H1 (cell line): ENCODE measurements at regions not wholly inside any gene's neighbourhood (a gene's known extent, or its start where the extent isn't known, plus 50 kb on each side); places are given as distances from the start of the nearest gene placed in this dataset.

Experiments used
- CTCF ChIP-seq, 3 experiments: IDR thresholded peaks; 1 replicate in 2 of 3; 2 replicates in 1 of 3; pipeline versions ENCODE4 v1.5.1 to v1.6.1; 2011; ENCODE audit warnings: low read length in 3 of 3, mild to moderate bottlenecking in 3 of 3, inconsistent platforms in 2 of 3, low read depth in 1 of 3, moderate library complexity in 1 of 3; ENCODE audit not compliant: insufficient read depth in 1 of 3; ENCODE audit errors: control extremely low read depth in 1 of 3
- EP300 ChIP-seq, 2 experiments: IDR thresholded peaks; 1 replicate in 1 of 2; 2 replicates in 1 of 2; pipeline ENCODE4 v1.6.1; 2011 to 2012; ENCODE audit warnings: low read depth in 2 of 2, low read length in 2 of 2, mild to moderate bottlenecking in 2 of 2, borderline replicate concordance in 1 of 2, inconsistent platforms in 1 of 2, moderate library complexity in 1 of 2
- POLR2A ChIP-seq, 2 experiments: IDR thresholded peaks; 1 replicate in 1 of 2; 2 replicates in 1 of 2; pipeline ENCODE4 v1.6.1; 2011; ENCODE audit warnings: low read depth in 2 of 2, low read length in 2 of 2, mild to moderate bottlenecking in 2 of 2; ENCODE audit errors: control extremely low read depth in 1 of 2
- SUZ12 ChIP-seq: fragments of 200-600 bp; sonication (generic); IDR thresholded peaks from 2 replicates; pipeline ENCODE4 v1.6.1; 2012; ENCODE audit warnings: mild to moderate bottlenecking, inconsistent platforms, low read length, moderate library complexity, mixed read lengths
- TF ChIP-seq, protein P1 (sequence below): IDR thresholded peaks from 2 replicates; pipeline ENCODE4 v1.6.1; 2012; ENCODE audit warnings: inconsistent platforms

DNA sequence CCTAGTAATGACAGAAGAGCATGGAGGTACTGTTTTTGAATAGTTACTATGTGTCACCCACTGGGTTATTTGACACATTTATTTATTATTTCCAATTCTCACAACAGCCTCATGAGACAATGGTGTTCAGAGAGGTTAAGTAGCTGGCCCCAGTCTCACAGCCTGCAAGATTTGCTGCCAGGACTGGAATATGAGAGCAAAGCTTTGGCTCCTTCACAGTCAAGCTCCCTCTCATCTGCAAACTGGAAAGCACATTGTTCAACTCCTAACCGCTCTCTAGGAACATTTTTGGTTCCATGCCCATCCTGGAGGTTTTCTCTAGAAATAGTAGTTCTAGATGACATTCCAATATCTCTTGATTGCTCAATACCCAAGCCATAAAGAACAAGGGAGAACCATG, 75.5 kb upstream of the CXCL12 start:
- TF ChIP-seq CTCF (IDR thresholded peaks at IDR 0.05; ENCODE audit: control extremely low read depth in 1 of 3, insufficient read depth in 1 of 3, low read depth in 1 of 3, low read length in 3 of 3): no peak
- no peak for TF ChIP-seq EP300 (IDR thresholded peaks at IDR 0.05; ENCODE audit: borderline replicate concordance in 1 of 2, low read depth in 2 of 2, low read length in 2 of 2)
- TF ChIP-seq, protein P1, sequence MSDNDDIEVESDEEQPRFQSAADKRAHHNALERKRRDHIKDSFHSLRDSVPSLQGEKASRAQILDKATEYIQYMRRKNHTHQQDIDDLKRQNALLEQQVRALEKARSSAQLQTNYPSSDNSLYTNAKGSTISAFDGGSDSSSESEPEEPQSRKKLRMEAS: no peak
- no peak for TF ChIP-seq SUZ12
- TF ChIP-seq POLR2A (IDR thresholded peaks at IDR 0.05; ENCODE audit: control extremely low read depth in 1 of 2, low read depth in 2 of 2, low read length in 2 of 2): no peak
